NOMO-1 treated with DMSO at 0.1 percent for 48 hours (cell line): ENCODE measurements at regions not wholly inside any gene's neighbourhood (a gene's known extent, or its start where the extent isn't known, plus 50 kb on each side); places are given as distances from the start of the nearest gene placed in this dataset.

Experiments
- DNase-seq: peaks from one replicate; lab custom pipeline; 2025; ENCODE audit not compliant: unreplicated experiment; lab: John Stamatoyannopoulos, UW

GRCh38 chr5:179430193-179431175 is 85.2 kb upstream of the ADAMTS2 start:
- DNase-seq: no peak

GRCh38 chr5:179427676-179428056 is 82.4 kb upstream of the ADAMTS2 start:
- no peak for DNase-seq

GRCh38 chr5:179427032-179427675 is 81.9 kb upstream of the ADAMTS2 start:
- DNase-seq: no peak

GRCh38 chr5:179422908-179423481 is 77.7 kb upstream of the ADAMTS2 start:
- no peak for DNase-seq

- DNase-seq: no peak
Observed at GRCh38 chr5:179422213-179422855, 77.1 kb upstream of the ADAMTS2 start.

GRCh38 chr5:179421144-179421901 is 76.1 kb upstream of the ADAMTS2 start:
- no peak for DNase-seq

GRCh38 chr5:179420476-179420875 is 75.2 kb upstream of the ADAMTS2 start:
- DNase-seq: no peak

- no peak for DNase-seq
Observed at GRCh38 chr5:179418972-179419371, 73.7 kb upstream of the ADAMTS2 start.

- DNase-seq: no peak
Observed at GRCh38 chr5:179417696-179418095, 72.4 kb upstream of the ADAMTS2 start.

GRCh38 chr5:179417016-179417415 is 71.8 kb upstream of the ADAMTS2 start:
- no peak for DNase-seq

- DNase-seq: no peak
Observed at GRCh38 chr5:179416114-179416822, 71.0 kb upstream of the ADAMTS2 start.

- no peak for DNase-seq
Observed at GRCh38 chr5:179415291-179416060, 70.2 kb upstream of the ADAMTS2 start.

- DNase-seq: no peak
Observed at GRCh38 chr5:179414459-179415261, 69.4 kb upstream of the ADAMTS2 start.

- DNase-seq: no peak
Observed at GRCh38 chr5:179413711-179414458, 68.6 kb upstream of the ADAMTS2 start.

- DNase-seq: no peak
Observed at GRCh38 chr5:179413086-179413690, 67.9 kb upstream of the ADAMTS2 start.

GRCh38 chr5:179411161-179411841 is 66.0 kb upstream of the ADAMTS2 start:
- DNase-seq: no peak
